ENCODE measurements at regions not wholly inside any gene's neighbourhood (a gene's known extent, or its start where the extent isn't known, plus 50 kb on each side); places are given as distances from the start of the nearest gene placed in this dataset.

DNA sequence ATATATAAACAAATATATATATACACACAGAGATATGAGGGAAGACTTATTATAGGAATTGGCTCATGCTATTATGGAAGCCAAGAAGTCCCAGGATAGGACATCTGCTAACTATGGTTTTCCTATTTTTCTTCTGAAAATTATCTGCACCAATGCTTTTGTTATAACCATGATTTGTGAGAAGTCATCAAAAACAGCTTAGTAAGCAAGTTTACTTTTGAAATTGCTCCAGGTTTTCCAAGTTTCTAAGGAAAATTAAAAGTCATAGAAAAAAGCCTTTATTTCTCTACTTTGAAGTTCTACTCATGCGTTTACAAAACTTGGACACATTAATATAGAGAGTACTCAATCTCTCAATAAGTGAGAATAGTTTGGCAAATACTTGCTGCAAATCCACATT, 213.1 kb downstream of the TRAM1L1 start:
- TF ChIP-seq, protein P1, sequence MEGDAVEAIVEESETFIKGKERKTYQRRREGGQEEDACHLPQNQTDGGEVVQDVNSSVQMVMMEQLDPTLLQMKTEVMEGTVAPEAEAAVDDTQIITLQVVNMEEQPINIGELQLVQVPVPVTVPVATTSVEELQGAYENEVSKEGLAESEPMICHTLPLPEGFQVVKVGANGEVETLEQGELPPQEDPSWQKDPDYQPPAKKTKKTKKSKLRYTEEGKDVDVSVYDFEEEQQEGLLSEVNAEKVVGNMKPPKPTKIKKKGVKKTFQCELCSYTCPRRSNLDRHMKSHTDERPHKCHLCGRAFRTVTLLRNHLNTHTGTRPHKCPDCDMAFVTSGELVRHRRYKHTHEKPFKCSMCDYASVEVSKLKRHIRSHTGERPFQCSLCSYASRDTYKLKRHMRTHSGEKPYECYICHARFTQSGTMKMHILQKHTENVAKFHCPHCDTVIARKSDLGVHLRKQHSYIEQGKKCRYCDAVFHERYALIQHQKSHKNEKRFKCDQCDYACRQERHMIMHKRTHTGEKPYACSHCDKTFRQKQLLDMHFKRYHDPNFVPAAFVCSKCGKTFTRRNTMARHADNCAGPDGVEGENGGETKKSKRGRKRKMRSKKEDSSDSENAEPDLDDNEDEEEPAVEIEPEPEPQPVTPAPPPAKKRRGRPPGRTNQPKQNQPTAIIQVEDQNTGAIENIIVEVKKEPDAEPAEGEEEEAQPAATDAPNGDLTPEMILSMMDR (conservative IDR thresholded peaks at IDR 0.05; ENCODE audit: low read depth in 2 of 2) = no peak
- TF ChIP-seq EZH2 (IDR thresholded peaks at IDR 0.05; ENCODE audit: low read depth, unreplicated experiment) (no peak), POLR2AphosphoS5 (IDR thresholded peaks at IDR 0.05; ENCODE audit: low read depth) (no peak), JUNB (IDR thresholded peaks at IDR 0.05; ENCODE audit: unreplicated experiment) (no peak)
- TF ChIP-seq, protein P2, sequence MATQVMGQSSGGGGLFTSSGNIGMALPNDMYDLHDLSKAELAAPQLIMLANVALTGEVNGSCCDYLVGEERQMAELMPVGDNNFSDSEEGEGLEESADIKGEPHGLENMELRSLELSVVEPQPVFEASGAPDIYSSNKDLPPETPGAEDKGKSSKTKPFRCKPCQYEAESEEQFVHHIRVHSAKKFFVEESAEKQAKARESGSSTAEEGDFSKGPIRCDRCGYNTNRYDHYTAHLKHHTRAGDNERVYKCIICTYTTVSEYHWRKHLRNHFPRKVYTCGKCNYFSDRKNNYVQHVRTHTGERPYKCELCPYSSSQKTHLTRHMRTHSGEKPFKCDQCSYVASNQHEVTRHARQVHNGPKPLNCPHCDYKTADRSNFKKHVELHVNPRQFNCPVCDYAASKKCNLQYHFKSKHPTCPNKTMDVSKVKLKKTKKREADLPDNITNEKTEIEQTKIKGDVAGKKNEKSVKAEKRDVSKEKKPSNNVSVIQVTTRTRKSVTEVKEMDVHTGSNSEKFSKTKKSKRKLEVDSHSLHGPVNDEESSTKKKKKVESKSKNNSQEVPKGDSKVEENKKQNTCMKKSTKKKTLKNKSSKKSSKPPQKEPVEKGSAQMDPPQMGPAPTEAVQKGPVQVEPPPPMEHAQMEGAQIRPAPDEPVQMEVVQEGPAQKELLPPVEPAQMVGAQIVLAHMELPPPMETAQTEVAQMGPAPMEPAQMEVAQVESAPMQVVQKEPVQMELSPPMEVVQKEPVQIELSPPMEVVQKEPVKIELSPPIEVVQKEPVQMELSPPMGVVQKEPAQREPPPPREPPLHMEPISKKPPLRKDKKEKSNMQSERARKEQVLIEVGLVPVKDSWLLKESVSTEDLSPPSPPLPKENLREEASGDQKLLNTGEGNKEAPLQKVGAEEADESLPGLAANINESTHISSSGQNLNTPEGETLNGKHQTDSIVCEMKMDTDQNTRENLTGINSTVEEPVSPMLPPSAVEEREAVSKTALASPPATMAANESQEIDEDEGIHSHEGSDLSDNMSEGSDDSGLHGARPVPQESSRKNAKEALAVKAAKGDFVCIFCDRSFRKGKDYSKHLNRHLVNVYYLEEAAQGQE (IDR thresholded peaks at IDR 0.05; ENCODE audit: unreplicated experiment) = no peak

Data from GM23338 (cell line).